ENCODE measurements at regions not wholly inside any gene's neighbourhood (a gene's known extent, or its start where the extent isn't known, plus 50 kb on each side); places are given as distances from the start of the nearest gene placed in this dataset.
"Not testable (repeated sequence)": the region's sequence is repeated elsewhere in the genome, so short reads cannot be mapped to it uniquely, and the experiment has no call there.

- no peaks in the 10 kb centered on the region for H3K36me3 ChIP-seq (replicated peaks; ENCODE audit: control insufficient read depth, insufficient read depth, low read length)
- no peak for DNase-seq
- no peaks in the 10 kb centered on the region for H3K27me3 ChIP-seq (ENCODE audit: control insufficient read depth, insufficient read depth, low read length)
- H3K4me3 ChIP-seq (ENCODE audit: insufficient read depth, low read depth, low read length) = no peak overlapping the region
These were observed 404.4 kb downstream of the BMP2 start for GRCh38 chr20:7171911-7172310.

GRCh38 chr20:7174554-7174953, 407.1 kb downstream of the BMP2 start:
- no peaks in the 10 kb centered on the region for H3K27me3 ChIP-seq (ENCODE audit: control insufficient read depth, insufficient read depth, low read length)
- DNase-seq = no peak
- no peak overlapping the region for H3K4me3 ChIP-seq (ENCODE audit: insufficient read depth, low read depth, low read length)
- H3K36me3 ChIP-seq (replicated peaks; ENCODE audit: control insufficient read depth, insufficient read depth, low read length) = no peaks in the 10 kb centered on the region

GRCh38 chr20:7175827-7176226, 408.3 kb downstream of the BMP2 start:
- H3K27me3 ChIP-seq (ENCODE audit: control insufficient read depth, insufficient read depth, low read length); H3K4me3 ChIP-seq (ENCODE audit: insufficient read depth, low read depth, low read length); DNase-seq; H3K36me3 ChIP-seq (replicated peaks; ENCODE audit: control insufficient read depth, insufficient read depth, low read length): not testable (repeated sequence)

GRCh38 chr20:7178004-7178403, 410.5 kb downstream of the BMP2 start:
- H3K27me3 ChIP-seq (ENCODE audit: control insufficient read depth, insufficient read depth, low read length) = no peaks in the 10 kb centered on the region
- DNase-seq = no peak
- no peaks in the 10 kb centered on the region for H3K36me3 ChIP-seq (replicated peaks; ENCODE audit: control insufficient read depth, insufficient read depth, low read length)
- no peak overlapping the region for H3K4me3 ChIP-seq (ENCODE audit: insufficient read depth, low read depth, low read length)

GRCh38 chr20:7180256-7181045, 413.0 kb downstream of the BMP2 start:
- Histone ChIP-seq H3K36me3 (replicated peaks; ENCODE audit: control insufficient read depth, insufficient read depth, low read length) (no peaks in the 10 kb centered on the region), H3K27me3 (ENCODE audit: control insufficient read depth, insufficient read depth, low read length) (no peaks in the 10 kb centered on the region), H3K4me3 (ENCODE audit: insufficient read depth, low read depth, low read length) (no peak overlapping the region)
- DNase-seq = no peak

GRCh38 chr20:7189231-7189630, 421.7 kb downstream of the BMP2 start:
- Histone ChIP-seq H3K4me3 (ENCODE audit: insufficient read depth, low read depth, low read length) (no peak overlapping the region), H3K36me3 (replicated peaks; ENCODE audit: control insufficient read depth, insufficient read depth, low read length) (no peaks in the 10 kb centered on the region), H3K27me3 (ENCODE audit: control insufficient read depth, insufficient read depth, low read length) (no peaks in the 10 kb centered on the region)
- no peak for DNase-seq

- H3K27me3 ChIP-seq (ENCODE audit: control insufficient read depth, insufficient read depth, low read length) = no peaks in the 10 kb centered on the region
- DNase-seq = no peak
- no peaks in the 10 kb centered on the region for H3K36me3 ChIP-seq (replicated peaks; ENCODE audit: control insufficient read depth, insufficient read depth, low read length)
- H3K4me3 ChIP-seq (ENCODE audit: insufficient read depth, low read depth, low read length) = no peak overlapping the region
These were observed 426.2 kb downstream of the BMP2 start for GRCh38 chr20:7193681-7194080.

GRCh38 chr20:7195704-7196103, 428.2 kb downstream of the BMP2 start:
- H3K36me3 ChIP-seq (replicated peaks; ENCODE audit: control insufficient read depth, insufficient read depth, low read length) = no peaks in the 10 kb centered on the region
- no peak overlapping the region for H3K4me3 ChIP-seq (ENCODE audit: insufficient read depth, low read depth, low read length)
- no peak for DNase-seq
- no peaks in the 10 kb centered on the region for H3K27me3 ChIP-seq (ENCODE audit: control insufficient read depth, insufficient read depth, low read length)

GRCh38 chr20:7196481-7196880, 429.0 kb downstream of the BMP2 start:
- Histone ChIP-seq H3K27me3 (ENCODE audit: control insufficient read depth, insufficient read depth, low read length) (no peaks in the 10 kb centered on the region), H3K4me3 (ENCODE audit: insufficient read depth, low read depth, low read length) (no peak overlapping the region), H3K36me3 (replicated peaks; ENCODE audit: control insufficient read depth, insufficient read depth, low read length) (no peaks in the 10 kb centered on the region)
- no peak for DNase-seq

- no peak overlapping the region for H3K4me3 ChIP-seq (ENCODE audit: insufficient read depth, low read depth, low read length)
- DNase-seq = no peak
- no peaks in the 10 kb centered on the region for H3K36me3 ChIP-seq (replicated peaks; ENCODE audit: control insufficient read depth, insufficient read depth, low read length)
- no peaks in the 10 kb centered on the region for H3K27me3 ChIP-seq (ENCODE audit: control insufficient read depth, insufficient read depth, low read length)
These were observed 432.4 kb downstream of the BMP2 start for GRCh38 chr20:7199861-7200260.

- no peak for DNase-seq
- H3K36me3 ChIP-seq (replicated peaks; ENCODE audit: control insufficient read depth, insufficient read depth, low read length) = no peaks in the 10 kb centered on the region
- H3K4me3 ChIP-seq (ENCODE audit: insufficient read depth, low read depth, low read length) = no peak overlapping the region
- no peaks in the 10 kb centered on the region for H3K27me3 ChIP-seq (ENCODE audit: control insufficient read depth, insufficient read depth, low read length)
These were observed 439.8 kb downstream of the BMP2 start for GRCh38 chr20:7207186-7207798.

GRCh38 chr20:7210910-7211309, 443.4 kb downstream of the BMP2 start:
- no peak for DNase-seq
- no peaks in the 10 kb centered on the region for H3K27me3 ChIP-seq (ENCODE audit: control insufficient read depth, insufficient read depth, low read length)
- no peaks in the 10 kb centered on the region for H3K36me3 ChIP-seq (replicated peaks; ENCODE audit: control insufficient read depth, insufficient read depth, low read length)
- no peak overlapping the region for H3K4me3 ChIP-seq (ENCODE audit: insufficient read depth, low read depth, low read length)

- Histone ChIP-seq H3K27me3 (ENCODE audit: control insufficient read depth, insufficient read depth, low read length) (no peaks in the 10 kb centered on the region), H3K36me3 (replicated peaks; ENCODE audit: control insufficient read depth, insufficient read depth, low read length) (no peaks in the 10 kb centered on the region)
- peak; percentile 3 for DNase-seq
These were observed 446.7 kb downstream of the BMP2 start for GRCh38 chr20:7214081-7214740.

GRCh38 chr20:7217606-7218005, 450.1 kb downstream of the BMP2 start:
- Histone ChIP-seq H3K27me3 (ENCODE audit: control insufficient read depth, insufficient read depth, low read length) (no peaks in the 10 kb centered on the region), H3K36me3 (replicated peaks; ENCODE audit: control insufficient read depth, insufficient read depth, low read length) (no peaks in the 10 kb centered on the region), H3K4me3 (ENCODE audit: insufficient read depth, low read depth, low read length) (no peak overlapping the region)
- no peak for DNase-seq

More at GRCh38 chr20:7214081-7214740, 446.7 kb downstream of the BMP2 start:
- no peak overlapping the region for H3K4me3 ChIP-seq (ENCODE audit: insufficient read depth, low read depth, low read length)

- DNase-seq = no peak
- Histone ChIP-seq H3K27me3 (ENCODE audit: control insufficient read depth, insufficient read depth, low read length) (no peaks in the 10 kb centered on the region), H3K36me3 (replicated peaks; ENCODE audit: control insufficient read depth, insufficient read depth, low read length) (no peaks in the 10 kb centered on the region), H3K4me3 (ENCODE audit: insufficient read depth, low read depth, low read length) (no peak overlapping the region)
These were observed 453.3 kb downstream of the BMP2 start for GRCh38 chr20:7220755-7221154.

Measured in H7 (cell line).